IPS-NIHi7 (cell line): ENCODE measurements at regions not wholly inside any gene's neighbourhood (a gene's known extent, or its start where the extent isn't known, plus 50 kb on each side); places are given as distances from the start of the nearest gene placed in this dataset.

Experiments
- DNase-seq: peaks from one replicate; pipeline ENCODE4 v3.0.0; 2012; ENCODE audit warnings: mixed read lengths; ENCODE audit errors: extremely low spot score

GRCh38 chr11:119520966-119521365, 98.0 kb upstream of the THY1 start:
- no peak for DNase-seq

GRCh38 chr11:119520400-119520799, 97.4 kb upstream of the THY1 start:
- DNase-seq = peak; percentile 34

- DNase-seq = no peak
Observed at GRCh38 chr11:119519796-119520195, 96.8 kb upstream of the THY1 start.

- peak; percentile 89 for DNase-seq
Observed at GRCh38 chr11:119518746-119519730, 96.1 kb upstream of the THY1 start.

GRCh38 chr11:119515771-119516400, 92.9 kb upstream of the THY1 start:
- no peak for DNase-seq

- no peak for DNase-seq
Observed at GRCh38 chr11:119513806-119514170, 90.8 kb upstream of the THY1 start.

GRCh38 chr11:119513131-119513805, 90.3 kb upstream of the THY1 start:
- no peak for DNase-seq

GRCh38 chr11:119512369-119512768, 89.4 kb upstream of the THY1 start:
- DNase-seq = no peak

- no peak for DNase-seq
Observed at GRCh38 chr11:119511614-119512306, 88.8 kb upstream of the THY1 start.

GRCh38 chr11:119509969-119510401, 87.0 kb upstream of the THY1 start:
- DNase-seq = no peak

- DNase-seq = no peak
Observed at GRCh38 chr11:119509282-119509841, 86.4 kb upstream of the THY1 start.

- no peak for DNase-seq
Observed at GRCh38 chr11:119506436-119506835, 83.5 kb upstream of the THY1 start.

GRCh38 chr11:119505861-119506260, 82.9 kb upstream of the THY1 start:
- no peak for DNase-seq

GRCh38 chr11:119505071-119505470, 82.1 kb upstream of the THY1 start:
- no peak for DNase-seq

GRCh38 chr11:119504371-119504770, 81.4 kb upstream of the THY1 start:
- no peak for DNase-seq

- peak; percentile 49 for DNase-seq
Observed at GRCh38 chr11:119501777-119502405, 78.9 kb upstream of the THY1 start.

GRCh38 chr11:119497717-119498116, 74.7 kb upstream of the THY1 start:
- DNase-seq = no peak

- DNase-seq = no peak
Observed at GRCh38 chr11:119496997-119497396, 74.0 kb upstream of the THY1 start.

- no peak for DNase-seq
Observed at GRCh38 chr11:119496469-119496868, 73.5 kb upstream of the THY1 start.

GRCh38 chr11:119493712-119494111, 70.7 kb upstream of the THY1 start:
- DNase-seq = peak; percentile 88
